HG03175 (cell line): ENCODE measurements at regions not wholly inside any gene's neighbourhood (a gene's known extent, or its start where the extent isn't known, plus 50 kb on each side); places are given as distances from the start of the nearest gene placed in this dataset.

Experiments
- ATAC-seq: cut with Tn5 transposase; IDR thresholded peaks from one replicate; pipeline ENCODE4 v1.9.1; 2021; ENCODE audit warnings: mild to moderate bottlenecking, moderate library complexity; ENCODE audit not compliant: unreplicated experiment

DNA sequence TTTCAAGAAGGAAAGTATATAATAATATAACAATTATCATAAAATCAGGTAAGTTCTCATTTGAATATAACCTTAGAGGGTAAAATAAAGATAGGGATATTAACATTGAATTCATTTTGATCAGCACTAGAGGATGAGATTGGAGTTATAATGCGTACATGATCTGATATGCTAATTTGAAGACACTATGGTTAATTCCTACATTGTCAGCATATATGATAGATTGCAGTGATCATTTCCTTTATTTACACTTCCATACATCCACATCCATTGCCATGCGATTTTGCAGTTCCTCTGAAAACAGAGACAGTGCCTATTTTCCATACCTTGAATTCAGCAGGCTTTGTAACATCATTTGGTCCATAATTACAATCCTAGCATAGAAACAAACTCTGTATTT is 519.2 kb downstream of the CCDC85A start:
- no peak for ATAC-seq

- no peak for ATAC-seq
These were observed 521.9 kb downstream of the CCDC85A start for GRCh38 chr2:56705713-56706112.

DNA sequence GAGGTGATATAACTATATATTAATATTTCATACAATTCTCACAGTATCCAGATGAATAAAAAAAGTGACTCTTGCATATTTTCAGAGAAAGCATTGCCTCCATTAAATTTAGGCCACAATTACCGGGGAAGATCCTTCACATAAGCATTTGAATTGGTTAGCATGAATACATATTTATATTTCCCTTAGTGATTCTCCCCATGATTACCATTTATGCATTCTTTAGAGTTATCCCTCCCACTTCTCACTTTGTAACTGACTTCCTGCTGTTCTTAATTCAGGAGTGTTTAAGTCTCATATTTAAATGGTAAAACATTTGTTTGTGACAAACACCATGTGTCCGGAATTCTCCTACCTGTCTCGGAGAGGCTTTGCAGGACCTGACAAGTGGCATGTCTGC is 523.4 kb downstream of the CCDC85A start:
- no peak for ATAC-seq

- ATAC-seq = no peak
These were observed 523.9 kb downstream of the CCDC85A start for GRCh38 chr2:56707650-56708049.

GRCh38 chr2:56709181-56709580 is 525.4 kb downstream of the CCDC85A start:
- no peak for ATAC-seq

- no peak for ATAC-seq
These were observed 529.4 kb downstream of the CCDC85A start for GRCh38 chr2:56713161-56713676.

GRCh38 chr2:56713978-56714377 is 530.2 kb downstream of the CCDC85A start:
- no peak for ATAC-seq

DNA sequence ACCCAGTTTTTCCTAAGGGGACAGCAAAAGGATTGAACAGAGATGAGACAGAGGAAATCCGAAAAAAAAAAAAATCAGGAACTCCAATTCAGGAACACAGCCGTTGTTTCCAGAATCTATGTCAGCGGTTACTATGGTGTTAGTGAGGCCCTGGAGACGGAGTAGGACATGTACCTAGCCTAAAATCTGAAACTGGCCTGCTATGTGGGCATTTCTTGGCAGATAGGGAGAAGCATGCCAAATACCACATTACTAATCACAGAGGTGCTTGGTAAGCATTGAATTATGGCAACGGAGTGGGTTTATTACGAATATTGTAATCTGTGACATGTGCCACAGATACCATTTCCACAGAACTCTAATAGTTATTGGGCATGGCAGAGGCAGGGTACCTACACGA is 530.6 kb downstream of the CCDC85A start:
- no peak for ATAC-seq

- ATAC-seq = no peak
These were observed 531.9 kb downstream of the CCDC85A start for GRCh38 chr2:56715683-56716082.

GRCh38 chr2:56718413-56718812 is 534.6 kb downstream of the CCDC85A start:
- ATAC-seq = no peak

GRCh38 chr2:56729212-56729611 is 545.4 kb downstream of the CCDC85A start:
- ATAC-seq = no peak

DNA sequence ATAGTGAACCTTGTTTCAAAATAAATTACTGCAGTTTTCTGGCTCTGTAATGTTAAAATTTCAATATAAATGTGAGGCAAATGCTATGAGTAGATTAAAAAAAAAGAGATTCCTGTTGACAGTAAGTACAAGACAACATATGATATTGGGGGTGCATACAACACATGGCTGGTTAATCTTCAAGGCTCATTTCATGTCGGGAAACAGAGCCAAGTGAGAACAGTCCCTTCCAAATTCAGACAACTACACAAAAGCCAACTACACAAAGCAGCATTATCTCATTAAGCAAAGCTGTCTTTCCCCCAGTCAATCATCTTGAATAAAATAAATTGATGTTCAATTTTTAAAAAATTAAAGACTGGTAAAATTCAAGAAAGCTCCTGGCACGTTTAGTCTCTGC is 549.2 kb downstream of the CCDC85A start:
- ATAC-seq = no peak

DNA sequence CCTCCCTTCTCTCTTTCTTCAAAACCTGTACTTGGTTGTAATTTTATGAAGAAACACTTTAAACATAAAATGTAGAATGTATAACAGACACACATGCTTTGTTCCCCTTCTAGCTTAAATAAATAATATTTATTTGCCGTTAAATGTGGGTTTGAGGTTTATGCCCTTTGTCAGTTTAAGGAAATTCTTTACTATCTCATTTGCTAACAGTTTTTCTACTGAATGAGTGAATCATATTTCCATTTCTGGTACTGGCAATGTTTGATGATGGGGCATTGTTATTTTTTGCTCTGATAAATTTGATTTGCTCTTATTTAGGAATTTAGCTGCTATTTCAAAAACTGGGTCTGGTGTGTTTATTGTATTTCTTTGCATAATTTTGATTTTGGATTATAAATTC is 555.6 kb downstream of the CCDC85A start:
- no peak for ATAC-seq

DNA sequence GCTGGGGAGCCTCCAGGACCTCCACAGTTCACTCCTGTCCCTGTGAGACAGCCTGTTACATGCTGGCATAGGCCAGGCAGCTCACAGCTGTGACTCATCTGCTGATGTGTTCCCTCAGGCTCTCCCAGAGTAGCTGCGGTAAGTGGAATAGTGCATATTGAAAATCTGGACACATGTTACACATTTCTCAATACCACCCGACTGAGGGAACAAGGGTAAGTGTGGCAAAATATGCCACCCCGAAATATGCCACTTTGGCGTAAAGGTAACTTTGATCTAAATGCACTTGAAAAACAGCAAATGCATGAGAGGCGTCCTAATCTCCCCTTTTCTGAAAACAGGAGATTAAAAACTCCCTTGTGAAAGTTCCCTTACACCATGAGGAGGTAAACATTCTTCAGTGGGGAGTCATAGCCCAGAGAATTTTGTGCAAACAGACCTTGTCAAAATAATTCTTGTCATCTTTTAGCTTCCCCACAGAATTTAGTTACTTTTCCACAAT is 557.9 kb downstream of the CCDC85A start:
- no peak for ATAC-seq

DNA sequence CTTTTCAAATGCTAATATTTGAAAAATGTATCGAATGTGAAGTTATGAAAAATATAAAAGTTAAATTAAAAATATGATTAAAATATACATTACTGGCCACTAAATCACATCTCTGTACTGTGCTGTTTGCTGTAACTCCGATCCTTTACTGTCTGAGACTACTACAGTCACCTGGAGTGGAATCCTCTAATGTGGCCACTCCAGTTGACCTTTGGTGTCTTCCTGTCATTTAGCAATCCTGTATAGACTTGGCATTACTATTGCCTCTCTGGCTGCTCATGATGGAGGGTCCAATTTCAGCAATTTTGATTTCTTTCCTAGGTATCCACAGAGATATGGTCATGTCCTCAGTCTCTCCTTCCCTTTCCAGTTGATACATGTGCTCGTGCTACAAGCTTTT is 560.0 kb downstream of the CCDC85A start:
- ATAC-seq = no peak

DNA sequence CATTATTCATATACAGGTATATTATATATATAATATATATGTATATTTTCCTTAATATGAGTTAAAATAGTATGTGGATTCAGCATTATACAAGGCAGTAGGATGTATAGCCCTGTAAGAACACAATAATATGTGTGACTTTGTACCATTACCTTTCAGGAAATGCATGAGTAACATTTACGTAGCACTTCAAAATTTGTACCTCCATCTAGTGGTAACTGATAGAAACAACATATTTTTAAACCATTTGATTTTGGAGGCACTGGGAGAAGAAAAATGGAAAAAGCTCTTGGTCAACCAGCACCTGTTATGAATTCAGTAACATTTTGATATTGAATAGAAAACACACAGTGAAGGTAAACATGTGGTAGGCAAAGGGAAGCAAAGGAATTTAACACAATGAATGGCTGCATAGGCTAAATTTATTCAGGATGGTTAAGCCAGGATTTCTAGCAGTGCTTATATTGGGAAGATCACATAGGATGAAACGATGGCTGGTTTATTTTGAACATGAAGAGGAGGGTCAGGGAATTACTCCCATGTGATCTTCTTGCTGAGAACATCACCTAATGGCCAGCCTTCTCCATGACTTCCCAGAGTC is 565.5 kb downstream of the CCDC85A start:
- ATAC-seq = no peak

- no peak for ATAC-seq
These were observed 569.4 kb downstream of the CCDC85A start for GRCh38 chr2:56753182-56753581.

- ATAC-seq = no peak
These were observed 570.4 kb downstream of the CCDC85A start for GRCh38 chr2:56754066-56754615.

DNA sequence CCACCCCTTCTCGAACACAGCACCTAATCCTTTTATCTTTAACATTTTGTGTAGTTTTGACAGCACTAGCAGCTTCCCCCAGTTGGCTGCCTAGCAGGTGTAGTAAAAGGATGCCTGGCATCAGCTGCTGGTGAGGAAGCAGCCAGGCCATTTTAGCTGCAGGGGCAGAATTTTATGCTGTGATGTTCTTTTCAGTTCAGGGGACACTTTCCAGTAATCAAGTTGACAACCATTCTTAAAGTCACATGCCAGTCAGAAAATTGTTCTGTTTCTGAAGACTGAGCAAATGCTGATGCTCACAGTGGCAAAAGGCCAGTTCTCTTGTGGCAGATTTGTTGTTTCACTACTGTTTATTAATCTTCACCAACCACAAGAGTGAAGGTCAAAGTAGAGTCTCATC is 570.8 kb downstream of the CCDC85A start:
- no peak for ATAC-seq

DNA sequence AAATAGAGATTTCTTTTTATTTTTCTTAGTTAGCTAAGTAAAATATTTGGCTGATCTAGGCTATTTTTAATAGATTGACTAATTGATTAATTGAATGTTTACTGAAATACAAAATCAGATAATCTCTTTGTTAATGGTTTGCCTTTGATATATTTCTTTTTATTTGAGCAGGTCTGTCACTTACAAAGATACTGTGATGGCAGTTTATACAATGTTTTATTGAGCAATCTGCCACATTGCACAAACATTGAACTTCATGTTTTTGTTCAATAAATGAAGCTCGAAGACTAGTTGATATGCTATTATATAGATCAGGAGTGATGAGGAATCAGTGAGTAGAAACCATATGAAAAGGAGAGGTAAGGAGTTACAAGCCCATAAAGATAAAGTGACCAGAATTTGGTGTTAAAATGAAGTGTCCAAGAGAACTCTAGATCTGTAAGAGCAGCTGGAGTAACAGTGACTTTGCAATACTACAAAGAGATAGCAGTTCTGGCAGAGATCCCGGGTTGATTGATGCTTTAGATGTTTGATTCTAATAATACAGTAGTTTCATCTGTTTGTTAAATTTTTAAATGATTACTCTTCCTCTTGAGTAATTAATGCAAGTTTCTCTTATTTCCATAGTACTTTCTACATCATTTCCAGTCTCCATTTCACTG is 574.2 kb downstream of the CCDC85A start:
- ATAC-seq = no peak

DNA sequence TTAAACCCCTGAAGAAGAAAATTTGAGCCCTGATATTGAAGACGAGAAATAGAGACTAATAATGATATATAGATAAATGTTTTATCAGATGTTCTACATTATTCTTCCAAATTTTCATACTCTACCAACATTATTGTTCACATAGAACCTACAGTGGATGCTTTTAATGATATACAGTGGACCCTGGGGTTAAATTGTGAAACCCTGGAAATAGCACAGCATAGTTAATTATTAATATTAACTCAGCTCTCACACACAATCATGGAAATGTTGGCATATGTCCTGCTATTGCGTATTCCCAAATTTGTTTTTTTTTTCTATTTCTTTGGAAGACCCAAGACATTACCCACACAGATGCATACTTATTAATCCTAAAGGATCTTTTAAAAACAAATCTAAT is 579.9 kb downstream of the CCDC85A start:
- no peak for ATAC-seq

- no peak for ATAC-seq
These were observed 585.2 kb downstream of the CCDC85A start for GRCh38 chr2:56768973-56769372.
